Left lung (tissue), 4 donors: ENCODE measurements at regions not wholly inside any gene's neighbourhood (a gene's known extent, or its start where the extent isn't known, plus 50 kb on each side); places are given as distances from the start of the nearest gene placed in this dataset.
A peak's percentile ranks its signal among the peaks of the same experiment; 100 is the strongest.

Experiments used
- ATAC-seq: fragments of 200-7000 bp; cut with Tn5 transposase; one replicate; pipeline ENCODE4 v1.9.1; 2020; ENCODE audit warnings: moderate library complexity
- DNase-seq, 4 donors: peaks; one replicate each; pipeline ENCODE4 v3.0.0-alpha.2; 2013 to 2020
- H3K27ac ChIP-seq, 2 donors: fragments of 200-600 bp; sonication (generic) in 1 of 2; one replicate each; pipeline versions ENCODE4 v1.5.0 to v1.8.0; 2020 to 2021
- H3K27me3 ChIP-seq, 2 donors: fragments of 200-600 bp; sonication (generic) in 1 of 2; one replicate each; pipeline versions ENCODE4 v1.5.0 to v1.8.0; 2020 to 2021
- H3K36me3 ChIP-seq, 2 donors: fragments of 200-600 bp; sonication (generic) in 1 of 2; one replicate each; pipeline versions ENCODE4 v1.5.0 to v1.8.0; 2020 to 2021
- H3K4me1 ChIP-seq, 2 donors: fragments of 200-600 bp; one replicate each; pipeline ENCODE4 v1.8.0; 2021
- H3K4me3 ChIP-seq, 2 donors: fragments of 200-600 bp; sonication (generic) in 1 of 2; one replicate each; pipeline versions ENCODE4 v1.5.0 to v1.8.0; 2020 to 2021; ENCODE audit warnings: mild to moderate bottlenecking in 1 of 2
- H3K9me3 ChIP-seq, 2 donors: fragments of 200-600 bp; sonication (generic) in 1 of 2; one replicate each; pipeline versions ENCODE4 v1.5.0 to v1.8.0; 2020 to 2021
- CTCF ChIP-seq, 2 donors: fragments of 200-600 bp; sonication (generic) in 1 of 2; IDR thresholded peaks; one replicate each; pipeline versions ENCODE4 v1.5.0 to v1.8.0; 2021; ENCODE audit warnings: antibody characterized with exemption in 2 of 2
- intact Hi-C, 2 donors: fragments of 100-400 bp; cut with DNase I; formaldehyde crosslinking; loops; one replicate each; pipeline versions ENCODE4 v1.11.2 to v1.14.2; 2022
- donor health status: DM: no; HTN: yes; CAD: no.
- donor health status: DM: no; HTN: no; CAD: no.

GRCh38 chr10:7033031-7033430 is 377.8 kb downstream of the SFMBT2 start:
- intact Hi-C loops, result no loop called here
- TF ChIP-seq CTCF (IDR thresholded peaks at IDR 0.05), result no peak
- H3K27ac ChIP-seq, result no peak overlapping the region
- no peaks in the 10 kb centered on the region for H3K27me3 ChIP-seq
- DNase-seq (no peak), ATAC-seq (no peak)
- no peak overlapping the region for H3K4me3 ChIP-seq
- peaks cover 0 to 17% of the 10 kb centered on the region in 2 donors for H3K4me1 ChIP-seq
- no peaks in the 10 kb centered on the region for H3K9me3 ChIP-seq
- no peaks in the 10 kb centered on the region for H3K36me3 ChIP-seq

GRCh38 chr10:7030134-7030855 is 380.5 kb downstream of the SFMBT2 start:
- no peaks in the 10 kb centered on the region for H3K27me3 ChIP-seq
- intact Hi-C loops, result no loop called here
- ATAC-seq, result no peak

GRCh38 chr10:7029672-7030071 is 381.2 kb downstream of the SFMBT2 start:
- DNase-seq (no peak), ATAC-seq (no peak)
- Histone ChIP-seq H3K36me3 (no peaks in the 10 kb centered on the region), H3K9me3 (no peaks in the 10 kb centered on the region), H3K27me3 (no peaks in the 10 kb centered on the region), H3K4me1 (peaks cover 0 to 16% of the 10 kb centered on the region in 2 donors), H3K4me3 (no peak overlapping the region), H3K27ac (no peak overlapping the region)
- intact Hi-C loops, result no loop called here
- TF ChIP-seq CTCF (IDR thresholded peaks at IDR 0.05), result no peak

More at GRCh38 chr10:7030134-7030855, 380.5 kb downstream of the SFMBT2 start:
- H3K36me3 ChIP-seq, result no peaks in the 10 kb centered on the region
- peaks cover 0 to 16% of the 10 kb centered on the region in 2 donors for H3K4me1 ChIP-seq
- no peak overlapping the region for H3K27ac ChIP-seq
- TF ChIP-seq CTCF (IDR thresholded peaks at IDR 0.05), result no peak
- H3K4me3 ChIP-seq, result no peak overlapping the region
- DNase-seq, result no peak
- no peaks in the 10 kb centered on the region for H3K9me3 ChIP-seq

GRCh38 chr10:7028809-7029166 is 382.0 kb downstream of the SFMBT2 start:
- H3K27ac ChIP-seq, result peak overlapping the region in 1 of 2 donors; percentile 10
- H3K27me3 ChIP-seq, result no peaks in the 10 kb centered on the region
- ATAC-seq, result no peak

More at GRCh38 chr10:7028809-7029166, 382.0 kb downstream of the SFMBT2 start:
- no peaks in the 10 kb centered on the region for H3K9me3 ChIP-seq
- no peaks in the 10 kb centered on the region for H3K36me3 ChIP-seq
- TF ChIP-seq CTCF (IDR thresholded peaks at IDR 0.05), result no peak
- intact Hi-C loops, result no loop called here
- H3K4me1 ChIP-seq, result peaks cover 0 to 16% of the 10 kb centered on the region in 2 donors
- DNase-seq, result no peak
- H3K4me3 ChIP-seq, result no peak overlapping the region
